Calu3 (cell line): ENCODE measurements at regions not wholly inside any gene's neighbourhood (a gene's known extent, or its start where the extent isn't known, plus 50 kb on each side); places are given as distances from the start of the nearest gene placed in this dataset.

Source experiments
- BruUV-seq: library from RNA; stranded (reverse); fragments of 400-500 nt; replicated peaks from 2 replicates; lab custom pipeline; 2021; lab: Mats Ljungman, UMichigan
- CTCF ChIA-PET: fragments of 300-600 bp; sonication (Branson Sonifier 250); formaldehyde crosslinking; loops from one replicate; lab custom pipeline; 2022; ENCODE audit warnings: antibody characterized with exemption; lab: Charles Lee
- DNase-seq: peaks from one replicate; pipeline ENCODE4 v3.0.0; 2022
- H3K27ac Mint-ChIP-seq: one replicate; pipeline ENCODE4 v1.8.0; 2022; ENCODE audit warnings: mixed read lengths; ENCODE audit not compliant: unreplicated experiment
- H3K27me3 Mint-ChIP-seq: one replicate; pipeline ENCODE4 v1.8.0; 2022; ENCODE audit warnings: mixed read lengths; ENCODE audit not compliant: unreplicated experiment
- H3K36me3 Mint-ChIP-seq: one replicate; pipeline ENCODE4 v1.8.0; 2022; ENCODE audit warnings: mild to moderate bottlenecking, moderate library complexity, mixed read lengths; ENCODE audit not compliant: insufficient read depth, unreplicated experiment
- H3K4me1 Mint-ChIP-seq: one replicate; pipeline ENCODE4 v1.8.0; 2022; ENCODE audit warnings: mild to moderate bottlenecking, low read depth, mixed read lengths; ENCODE audit not compliant: unreplicated experiment
- H3K4me3 Mint-ChIP-seq: one replicate; pipeline ENCODE4 v1.8.0; 2022; ENCODE audit warnings: mild to moderate bottlenecking, low read depth, moderate library complexity, mixed read lengths; ENCODE audit not compliant: unreplicated experiment
- H3K9me3 Mint-ChIP-seq: one replicate; pipeline ENCODE4 v1.8.0; 2022; ENCODE audit warnings: low read depth, mixed read lengths; ENCODE audit not compliant: unreplicated experiment
- CTCF ChIP-seq: fragments of 200-600 bp; IDR thresholded peaks from one replicate; pipeline ENCODE4 v1.8.0; 2022; ENCODE audit warnings: antibody characterized with exemption; ENCODE audit not compliant: unreplicated experiment
- intact Hi-C: fragments of 100-400 bp; cut with micrococcal nuclease; formaldehyde crosslinking; loops from one replicate; pipeline ENCODE4 v1.10.0; 2022; ENCODE audit not compliant: unreplicated experiment

- CTCF ChIA-PET = no interaction called here
- Mint-ChIP-seq H3K4me3 (no peak overlapping the region), H3K4me1 (no peaks in the 10 kb centered on the region), H3K9me3 (no peaks in the 10 kb centered on the region), H3K36me3 (no peaks in the 10 kb centered on the region), H3K27ac (no peak overlapping the region), H3K27me3 (peaks cover 10% of the 10 kb centered on the region)
- no TSS peak for BruUV-seq
- no peak for TF ChIP-seq CTCF
- intact Hi-C loops = no loop called here
- DNase-seq = no peak
Measured at GRCh38 chr4:75344915-75345314, 169.3 kb downstream of the RCHY1 start.

GRCh38 chr4:75343333-75343732 lies 170.9 kb downstream of the RCHY1 start:
- Mint-ChIP-seq H3K4me1 (no peaks in the 10 kb centered on the region), H3K9me3 (no peaks in the 10 kb centered on the region), H3K4me3 (no peak overlapping the region), H3K27ac (no peak overlapping the region), H3K27me3 (peaks cover 26% of the 10 kb centered on the region), H3K36me3 (no peaks in the 10 kb centered on the region)
- CTCF ChIA-PET = interaction anchor here (0.7 kb wide), 1 partner anchor 381 kb away, joined by 3 read pairs; the partner anchor contains the start of gene USO1
- intact Hi-C loops = no loop called here
- no TSS peak for BruUV-seq
- no peak for TF ChIP-seq CTCF
- DNase-seq = no peak

GRCh38 chr4:75340561-75340960 lies 173.6 kb downstream of the RCHY1 start:
- CTCF ChIA-PET = no interaction called here
- intact Hi-C loops = no loop called here
- Mint-ChIP-seq H3K36me3 (no peaks in the 10 kb centered on the region), H3K4me3 (no peak overlapping the region), H3K27ac (no peak overlapping the region), H3K27me3 (peaks cover 36% of the 10 kb centered on the region), H3K4me1 (no peaks in the 10 kb centered on the region), H3K9me3 (no peaks in the 10 kb centered on the region)
- no peak for TF ChIP-seq CTCF
- DNase-seq = no peak
- no TSS peak for BruUV-seq

GRCh38 chr4:75338352-75338880 lies 175.8 kb downstream of the RCHY1 start:
- H3K27me3 Mint-ChIP-seq = peaks cover 54% of the 10 kb centered on the region
- no peak overlapping the region for H3K27ac Mint-ChIP-seq
- H3K36me3 Mint-ChIP-seq = no peaks in the 10 kb centered on the region
- H3K4me3 Mint-ChIP-seq = no peak overlapping the region
- CTCF ChIA-PET = no interaction called here
- H3K9me3 Mint-ChIP-seq = peaks cover 3% of the 10 kb centered on the region
- no peak for DNase-seq
- no peak for TF ChIP-seq CTCF
- H3K4me1 Mint-ChIP-seq = no peaks in the 10 kb centered on the region
- intact Hi-C loops = no loop called here
- BruUV-seq = no TSS peak
